Neural progenitor cell (in vitro differentiated cells): ENCODE measurements at regions not wholly inside any gene's neighbourhood (a gene's known extent, or its start where the extent isn't known, plus 50 kb on each side); places are given as distances from the start of the nearest gene placed in this dataset.

Experiments used
- DNase-seq: peaks from one replicate; pipeline ENCODE4 v3.0.0-alpha.2; 2016; ENCODE audit warnings: low spot score
- H2AFZ ChIP-seq: fragments of 200-600 bp; sonication (generic); replicated peaks from 2 replicates; pipeline ENCODE4 v1.6.1; 2016; ENCODE audit warnings: antibody characterized with exemption
- H3F3A ChIP-seq: fragments of 200-600 bp; sonication (generic); 2 replicates; pipeline ENCODE4 v1.6.1; 2016; ENCODE audit warnings: antibody characterized with exemption, low read depth
- H3K27ac ChIP-seq: fragments of 200-600 bp; sonication (generic); 2 replicates; pipeline ENCODE4 v1.5.1; 2016; ENCODE audit warnings: mild to moderate bottlenecking
- H3K27me3 ChIP-seq: fragments of 200-600 bp; sonication (generic); 2 replicates; pipeline ENCODE4 v1.6.1; 2016; ENCODE audit warnings: mild to moderate bottlenecking, moderate library complexity
- H3K36me3 ChIP-seq: fragments of 200-600 bp; sonication (generic); 2 replicates; pipeline ENCODE4 v1.5.1; 2016
- H3K4me1 ChIP-seq: fragments of 200-600 bp; sonication (generic); 2 replicates; pipeline ENCODE4 v1.6.1; 2016; ENCODE audit warnings: mixed run types
- H3K4me2 ChIP-seq: fragments of 200-600 bp; sonication (generic); 2 replicates; pipeline ENCODE4 v1.6.1; 2016
- H3K4me3 ChIP-seq: fragments of 200-600 bp; sonication (generic); 2 replicates; pipeline ENCODE4 v1.5.1; 2016
- H3K79me2 ChIP-seq: fragments of 200-600 bp; sonication (generic); 2 replicates; pipeline ENCODE4 v1.6.1; 2016; ENCODE audit warnings: low read depth
- H3K9ac ChIP-seq: fragments of 200-600 bp; sonication (generic); 2 replicates; pipeline ENCODE4 v1.6.1; 2016
- H3K9me3 ChIP-seq: fragments of 200-600 bp; sonication (generic); 2 replicates; pipeline ENCODE4 v1.5.1; 2016; ENCODE audit warnings: low read depth
- H4K20me1 ChIP-seq: fragments of 200-600 bp; sonication (generic); 2 replicates; pipeline ENCODE4 v1.6.1; 2016; ENCODE audit warnings: low read depth
- H3K27ac Mint-ChIP-seq: 3 replicates; pipeline ENCODE4 v1.8.0; 2021; ENCODE audit warnings: mixed read lengths
- H3K27me3 Mint-ChIP-seq: 2 replicates; pipeline ENCODE4 v1.8.0; 2022; ENCODE audit warnings: low read depth, mild to moderate bottlenecking, inconsistent platforms, moderate library complexity, mixed read lengths; ENCODE audit not compliant: insufficient read depth
- H3K36me3 Mint-ChIP-seq: 3 replicates; pipeline ENCODE4 v1.8.0; 2021; ENCODE audit warnings: mixed read lengths
- H3K4me1 Mint-ChIP-seq: 3 replicates; pipeline ENCODE4 v1.8.0; 2021; ENCODE audit warnings: mixed read lengths
- H3K4me3 Mint-ChIP-seq: 3 replicates; pipeline ENCODE4 v1.8.0; 2021; ENCODE audit warnings: mild to moderate bottlenecking, moderate library complexity, mixed read lengths
- H3K9me3 Mint-ChIP-seq: 3 replicates; pipeline ENCODE4 v1.8.0; 2020; ENCODE audit warnings: mixed read lengths
- EZH2 ChIP-seq: fragments of 200-600 bp; sonication (generic); IDR thresholded peaks from 2 replicates; pipeline ENCODE4 v1.6.1; 2017; ENCODE audit warnings: antibody characterized with exemption, mild to moderate bottlenecking, moderate library complexity
- EZH2phosphoT487 ChIP-seq: fragments of 200-600 bp; sonication (generic); IDR thresholded peaks from 2 replicates; pipeline ENCODE4 v1.6.1; 2017; ENCODE audit warnings: antibody characterized with exemption
- TF ChIP-seq, protein P1 (sequence below): fragments of 200-600 bp; sonication (generic); IDR thresholded peaks from 2 replicates; pipeline ENCODE4 v1.5.1; 2017; ENCODE audit warnings: antibody characterized with exemption, mild to moderate bottlenecking

DNA sequence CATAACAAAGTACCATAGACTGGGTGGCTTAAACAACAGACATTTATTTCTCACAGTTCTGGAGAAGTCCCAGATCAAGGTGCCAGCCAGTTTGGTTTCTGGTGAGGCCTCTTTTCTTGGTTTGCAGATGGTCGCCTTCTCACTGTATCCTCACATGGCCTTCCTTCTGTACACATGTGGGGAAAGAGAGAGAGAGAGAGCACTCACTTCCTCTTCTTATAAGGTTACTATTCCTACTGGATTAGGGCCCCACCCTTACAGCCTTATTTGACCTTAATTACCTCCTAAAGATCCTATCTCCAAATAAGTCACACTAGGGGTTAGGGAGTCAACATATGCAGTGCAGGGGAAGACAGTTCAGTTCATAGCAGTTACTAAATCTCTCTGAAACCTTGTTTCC is 205.6 kb upstream of the GDNF start:
- Mint-ChIP-seq H3K27ac (no peak overlapping the region), H3K9me3 (no peaks in the 10 kb centered on the region), H3K4me1 (no peaks in the 10 kb centered on the region), H3K27me3 (peaks cover 3% of the 10 kb centered on the region), H3K36me3 (no peaks in the 10 kb centered on the region), H3K4me3 (no peak overlapping the region)
- Histone ChIP-seq H2AFZ (no peak overlapping the region), H3K4me3 (no peak overlapping the region), H3F3A (no peaks in the 10 kb centered on the region), H3K9ac (no peak overlapping the region), H4K20me1 (no peaks in the 10 kb centered on the region), H3K27me3 (no peaks in the 10 kb centered on the region), H3K36me3 (no peaks in the 10 kb centered on the region), H3K79me2 (no peaks in the 10 kb centered on the region), H3K4me2 (no peak overlapping the region), H3K4me1 (no peaks in the 10 kb centered on the region), H3K27ac (no peak overlapping the region), H3K9me3 (no peaks in the 10 kb centered on the region)
- TF ChIP-seq, protein P1, sequence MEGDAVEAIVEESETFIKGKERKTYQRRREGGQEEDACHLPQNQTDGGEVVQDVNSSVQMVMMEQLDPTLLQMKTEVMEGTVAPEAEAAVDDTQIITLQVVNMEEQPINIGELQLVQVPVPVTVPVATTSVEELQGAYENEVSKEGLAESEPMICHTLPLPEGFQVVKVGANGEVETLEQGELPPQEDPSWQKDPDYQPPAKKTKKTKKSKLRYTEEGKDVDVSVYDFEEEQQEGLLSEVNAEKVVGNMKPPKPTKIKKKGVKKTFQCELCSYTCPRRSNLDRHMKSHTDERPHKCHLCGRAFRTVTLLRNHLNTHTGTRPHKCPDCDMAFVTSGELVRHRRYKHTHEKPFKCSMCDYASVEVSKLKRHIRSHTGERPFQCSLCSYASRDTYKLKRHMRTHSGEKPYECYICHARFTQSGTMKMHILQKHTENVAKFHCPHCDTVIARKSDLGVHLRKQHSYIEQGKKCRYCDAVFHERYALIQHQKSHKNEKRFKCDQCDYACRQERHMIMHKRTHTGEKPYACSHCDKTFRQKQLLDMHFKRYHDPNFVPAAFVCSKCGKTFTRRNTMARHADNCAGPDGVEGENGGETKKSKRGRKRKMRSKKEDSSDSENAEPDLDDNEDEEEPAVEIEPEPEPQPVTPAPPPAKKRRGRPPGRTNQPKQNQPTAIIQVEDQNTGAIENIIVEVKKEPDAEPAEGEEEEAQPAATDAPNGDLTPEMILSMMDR: no peak
- TF ChIP-seq EZH2 (no peak), EZH2phosphoT487 (no peak)
- DNase-seq: no peak

DNA sequence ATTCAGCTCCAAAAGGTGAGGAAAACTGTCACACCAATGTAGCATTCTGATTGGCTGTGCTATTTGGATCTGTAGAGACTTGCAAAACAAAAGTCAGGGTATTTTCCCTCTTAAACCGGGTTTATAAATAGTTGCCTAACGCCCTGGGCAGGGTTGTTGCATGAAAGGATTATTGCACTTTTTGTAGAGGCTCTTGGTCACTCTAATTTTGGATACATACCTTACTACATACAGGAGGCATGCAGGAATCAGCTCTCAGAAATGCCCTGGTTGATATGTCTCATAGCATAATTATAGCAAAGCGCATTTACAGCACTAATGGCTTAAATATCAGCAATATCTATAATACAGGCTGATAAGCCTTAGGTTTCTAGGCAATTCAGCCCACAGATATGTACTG is 200.0 kb upstream of the GDNF start:
- H3K27ac ChIP-seq: no peak overlapping the region
- H3K4me3 ChIP-seq: no peak overlapping the region
- Mint-ChIP-seq H3K36me3 (no peaks in the 10 kb centered on the region), H3K4me3 (no peak overlapping the region), H3K9me3 (no peaks in the 10 kb centered on the region), H3K27me3 (peaks cover 2% of the 10 kb centered on the region), H3K4me1 (no peaks in the 10 kb centered on the region), H3K27ac (no peak overlapping the region)
- no peaks in the 10 kb centered on the region for H3K27me3 ChIP-seq
- H3K79me2 ChIP-seq: no peaks in the 10 kb centered on the region
- no peak overlapping the region for H3K4me2 ChIP-seq
- no peaks in the 10 kb centered on the region for H3K36me3 ChIP-seq
- H3F3A ChIP-seq: no peaks in the 10 kb centered on the region
- no peaks in the 10 kb centered on the region for H3K4me1 ChIP-seq
- H3K9me3 ChIP-seq: no peaks in the 10 kb centered on the region
- no peak overlapping the region for H2AFZ ChIP-seq
- no peak overlapping the region for H3K9ac ChIP-seq
- no peak for DNase-seq
- TF ChIP-seq, protein P1: no peak
- TF ChIP-seq EZH2phosphoT487 (no peak), EZH2 (no peak)
- H4K20me1 ChIP-seq: no peaks in the 10 kb centered on the region

DNA sequence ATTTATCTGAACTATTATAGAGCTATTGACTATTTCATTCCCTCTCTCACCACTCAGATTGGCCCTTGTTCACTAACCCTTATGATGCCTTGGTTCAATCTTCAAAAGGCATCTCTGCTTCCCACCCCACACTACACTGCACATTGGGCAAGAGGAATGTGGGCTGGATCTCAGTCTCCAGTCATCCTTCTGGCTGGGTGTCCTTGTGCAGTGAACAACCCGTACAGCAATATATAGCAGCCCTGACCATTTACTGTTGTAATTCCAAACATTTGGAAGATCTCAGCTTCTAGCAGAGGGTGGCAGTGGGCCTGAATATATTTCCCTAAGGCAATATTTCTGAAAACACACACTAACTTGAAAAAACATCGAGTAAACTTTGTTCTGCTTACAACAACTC is 199.2 kb upstream of the GDNF start:
- H3K4me1 ChIP-seq: no peaks in the 10 kb centered on the region
- Mint-ChIP-seq H3K9me3 (no peaks in the 10 kb centered on the region), H3K27me3 (peaks cover 2% of the 10 kb centered on the region), H3K4me3 (no peak overlapping the region), H3K4me1 (no peaks in the 10 kb centered on the region), H3K36me3 (no peaks in the 10 kb centered on the region), H3K27ac (no peak overlapping the region)
- H3K4me3 ChIP-seq: no peak overlapping the region
- no peak for DNase-seq
- H3K4me2 ChIP-seq: no peak overlapping the region
- H3K27me3 ChIP-seq: no peaks in the 10 kb centered on the region
- H3F3A ChIP-seq: no peaks in the 10 kb centered on the region
- no peaks in the 10 kb centered on the region for H4K20me1 ChIP-seq
- no peak for TF ChIP-seq EZH2phosphoT487
- no peak for TF ChIP-seq EZH2
- TF ChIP-seq, protein P1: no peak
- H3K27ac ChIP-seq: no peak overlapping the region
- H3K79me2 ChIP-seq: no peaks in the 10 kb centered on the region
- no peaks in the 10 kb centered on the region for H3K36me3 ChIP-seq
- H2AFZ ChIP-seq: no peak overlapping the region
- H3K9me3 ChIP-seq: no peaks in the 10 kb centered on the region
- no peak overlapping the region for H3K9ac ChIP-seq

DNA sequence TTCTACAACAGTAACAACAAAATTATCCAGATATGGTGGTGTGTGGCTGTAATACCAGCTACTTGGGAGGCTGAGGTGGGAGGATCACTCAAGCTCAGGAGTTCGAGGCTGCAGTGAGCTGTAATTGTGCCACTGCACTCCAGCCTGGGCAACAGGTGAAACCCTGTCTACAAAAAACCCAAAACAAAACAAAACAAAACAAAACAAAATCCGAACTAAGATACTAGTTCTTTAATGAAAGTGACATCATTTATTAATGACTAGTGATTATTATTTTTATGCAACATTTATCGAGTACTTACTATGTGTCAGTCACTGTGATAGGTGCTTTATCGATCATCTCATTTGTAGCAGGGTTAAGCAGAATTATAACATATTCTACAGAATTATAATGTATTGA is 196.9 kb upstream of the GDNF start:
- Histone ChIP-seq H3K4me1 (no peaks in the 10 kb centered on the region), H3F3A (no peaks in the 10 kb centered on the region), H3K9me3 (no peaks in the 10 kb centered on the region), H3K79me2 (no peaks in the 10 kb centered on the region), H3K36me3 (no peaks in the 10 kb centered on the region), H4K20me1 (no peaks in the 10 kb centered on the region), H2AFZ (no peak overlapping the region), H3K9ac (no peak overlapping the region), H3K4me2 (no peak overlapping the region), H3K4me3 (no peak overlapping the region), H3K27ac (no peak overlapping the region), H3K27me3 (no peaks in the 10 kb centered on the region)
- Mint-ChIP-seq H3K4me1 (no peaks in the 10 kb centered on the region), H3K4me3 (no peak overlapping the region), H3K36me3 (no peaks in the 10 kb centered on the region), H3K27ac (no peak overlapping the region), H3K9me3 (no peaks in the 10 kb centered on the region), H3K27me3 (peaks cover 4% of the 10 kb centered on the region)
- TF ChIP-seq EZH2phosphoT487 (no peak), EZH2 (no peak)
- TF ChIP-seq, protein P1: no peak
- DNase-seq: no peak
